Hippocampal formation (tissue), 2 donors: ENCODE measurements at regions not wholly inside any gene's neighbourhood (a gene's known extent, or its start where the extent isn't known, plus 50 kb on each side); places are given as distances from the start of the nearest gene placed in this dataset.

ENCODE experiments used
- DNase-seq, 2 donors: peaks; one replicate each; lab custom pipeline; 2025; lab: John Stamatoyannopoulos, UW

GRCh38 chr6:88558981-88559380, 392.8 kb upstream of the CNR1 start:
- no peak for DNase-seq

- no peak for DNase-seq
Measured at GRCh38 chr6:88556663-88557062, 390.5 kb upstream of the CNR1 start.

GRCh38 chr6:88548891-88549505, 382.9 kb upstream of the CNR1 start:
- DNase-seq: no peak

GRCh38 chr6:88547768-88548167, 381.6 kb upstream of the CNR1 start:
- DNase-seq: no peak

GRCh38 chr6:88545991-88546390, 379.8 kb upstream of the CNR1 start:
- no peak for DNase-seq

GRCh38 chr6:88544986-88545612, 379.0 kb upstream of the CNR1 start:
- no peak for DNase-seq

- DNase-seq: no peak
Measured at GRCh38 chr6:88539295-88539764, 373.2 kb upstream of the CNR1 start.

- DNase-seq: no peak
Measured at GRCh38 chr6:88538840-88539239, 372.7 kb upstream of the CNR1 start.

GRCh38 chr6:88538130-88538706, 372.1 kb upstream of the CNR1 start:
- no peak for DNase-seq

- DNase-seq: no peak
Measured at GRCh38 chr6:88536071-88536625, 370.0 kb upstream of the CNR1 start.

GRCh38 chr6:88535306-88535705, 369.2 kb upstream of the CNR1 start:
- DNase-seq: no peak

GRCh38 chr6:88532241-88532860, 366.2 kb upstream of the CNR1 start:
- DNase-seq: no peak

- no peak for DNase-seq
Measured at GRCh38 chr6:88529726-88530125, 363.6 kb upstream of the CNR1 start.

GRCh38 chr6:88520445-88520844, 354.3 kb upstream of the CNR1 start:
- DNase-seq: no peak

- DNase-seq: no peak
Measured at GRCh38 chr6:88520017-88520338, 353.8 kb upstream of the CNR1 start.

- no peak for DNase-seq
Measured at GRCh38 chr6:88519301-88520016, 353.3 kb upstream of the CNR1 start.

- no peak for DNase-seq
Measured at GRCh38 chr6:88517737-88518136, 351.6 kb upstream of the CNR1 start.

- DNase-seq: no peak
Measured at GRCh38 chr6:88513920-88514319, 347.8 kb upstream of the CNR1 start.

GRCh38 chr6:88513471-88513870, 347.3 kb upstream of the CNR1 start:
- no peak for DNase-seq

- no peak for DNase-seq
Measured at GRCh38 chr6:88512951-88513350, 346.8 kb upstream of the CNR1 start.

- no peak for DNase-seq
Measured at GRCh38 chr6:88502391-88502790, 336.2 kb upstream of the CNR1 start.
